ENCODE measurements at regions not wholly inside any gene's neighbourhood (a gene's known extent, or its start where the extent isn't known, plus 50 kb on each side); places are given as distances from the start of the nearest gene placed in this dataset.

GRCh38 chr12:75960086-75960910 lies 71.3 kb downstream of the PHLDA1 start:
- TF ChIP-seq, protein P1, sequence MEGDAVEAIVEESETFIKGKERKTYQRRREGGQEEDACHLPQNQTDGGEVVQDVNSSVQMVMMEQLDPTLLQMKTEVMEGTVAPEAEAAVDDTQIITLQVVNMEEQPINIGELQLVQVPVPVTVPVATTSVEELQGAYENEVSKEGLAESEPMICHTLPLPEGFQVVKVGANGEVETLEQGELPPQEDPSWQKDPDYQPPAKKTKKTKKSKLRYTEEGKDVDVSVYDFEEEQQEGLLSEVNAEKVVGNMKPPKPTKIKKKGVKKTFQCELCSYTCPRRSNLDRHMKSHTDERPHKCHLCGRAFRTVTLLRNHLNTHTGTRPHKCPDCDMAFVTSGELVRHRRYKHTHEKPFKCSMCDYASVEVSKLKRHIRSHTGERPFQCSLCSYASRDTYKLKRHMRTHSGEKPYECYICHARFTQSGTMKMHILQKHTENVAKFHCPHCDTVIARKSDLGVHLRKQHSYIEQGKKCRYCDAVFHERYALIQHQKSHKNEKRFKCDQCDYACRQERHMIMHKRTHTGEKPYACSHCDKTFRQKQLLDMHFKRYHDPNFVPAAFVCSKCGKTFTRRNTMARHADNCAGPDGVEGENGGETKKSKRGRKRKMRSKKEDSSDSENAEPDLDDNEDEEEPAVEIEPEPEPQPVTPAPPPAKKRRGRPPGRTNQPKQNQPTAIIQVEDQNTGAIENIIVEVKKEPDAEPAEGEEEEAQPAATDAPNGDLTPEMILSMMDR (conservative IDR thresholded peaks at IDR 0.05; ENCODE audit: low read depth, low read length): no peak
- no peak for TF ChIP-seq POLR2A (IDR thresholded peaks at IDR 0.05; ENCODE audit: low read depth, low read length)
- TF ChIP-seq MAFK (IDR thresholded peaks at IDR 0.05; ENCODE audit: low read depth, low read length): no peak
- TF ChIP-seq CEBPB (IDR thresholded peaks at IDR 0.05; ENCODE audit: low read depth, low read length): no peak
- no peak for TF ChIP-seq BHLHE40 (IDR thresholded peaks at IDR 0.05; ENCODE audit: low read depth, low read length)
- no peak for TF ChIP-seq RFX5 (IDR thresholded peaks at IDR 0.05; ENCODE audit: low read depth, low read length)
- no peak for TF ChIP-seq SMC3 (IDR thresholded peaks at IDR 0.05; ENCODE audit: low read depth, low read length)
- TF ChIP-seq RAD21 (IDR thresholded peaks at IDR 0.05; ENCODE audit: low read length): no peak
- no peak for TF ChIP-seq RCOR1 (IDR thresholded peaks at IDR 0.05; ENCODE audit: insufficient replicate concordance, low read length)
- TF ChIP-seq, protein P2, sequence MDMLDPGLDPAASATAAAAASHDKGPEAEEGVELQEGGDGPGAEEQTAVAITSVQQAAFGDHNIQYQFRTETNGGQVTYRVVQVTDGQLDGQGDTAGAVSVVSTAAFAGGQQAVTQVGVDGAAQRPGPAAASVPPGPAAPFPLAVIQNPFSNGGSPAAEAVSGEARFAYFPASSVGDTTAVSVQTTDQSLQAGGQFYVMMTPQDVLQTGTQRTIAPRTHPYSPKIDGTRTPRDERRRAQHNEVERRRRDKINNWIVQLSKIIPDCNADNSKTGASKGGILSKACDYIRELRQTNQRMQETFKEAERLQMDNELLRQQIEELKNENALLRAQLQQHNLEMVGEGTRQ (IDR thresholded peaks at IDR 0.05; ENCODE audit: low read depth, low read length): no peak
- TF ChIP-seq CHD1 (IDR thresholded peaks at IDR 0.05; ENCODE audit: low read depth, low read length): no peak
- no peak for TF ChIP-seq MAZ (IDR thresholded peaks at IDR 0.05; ENCODE audit: borderline replicate concordance, low read depth, low read length)
